GM20000 (cell line): ENCODE measurements at regions not wholly inside any gene's neighbourhood (a gene's known extent, or its start where the extent isn't known, plus 50 kb on each side); places are given as distances from the start of the nearest gene placed in this dataset.

Experiments used
- DNase-seq: peaks from one replicate; pipeline ENCODE4 v3.0.0; 2012; ENCODE audit warnings: low spot score
- TF ChIP-seq, protein P1 (sequence below): IDR thresholded peaks from 2 replicates; pipeline ENCODE4 v1.5.1; 2012; ENCODE audit warnings: mild to moderate bottlenecking, control low read depth; ENCODE audit errors: extremely low read depth, missing control alignments

DNA sequence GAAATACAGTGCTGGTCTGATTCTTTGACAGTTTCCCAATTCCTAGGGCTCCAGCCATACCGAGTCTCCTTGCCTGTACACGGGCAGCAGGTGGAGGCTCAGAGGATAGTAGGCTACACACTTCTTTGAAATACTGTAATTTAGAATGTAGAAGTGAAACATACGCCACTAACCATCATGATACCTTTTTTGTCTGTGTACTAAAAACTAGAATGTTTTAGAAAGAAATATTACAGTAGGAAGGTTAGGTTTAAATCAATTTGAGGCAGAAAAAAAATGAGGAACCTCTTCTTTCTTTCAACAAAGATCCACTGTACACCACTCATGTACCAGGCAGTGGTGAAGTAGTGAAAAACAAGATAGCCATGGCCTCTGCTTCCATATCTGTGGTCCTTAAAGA is 354.7 kb downstream of the MCTP2 start:
- no peak for DNase-seq
- TF ChIP-seq, protein P1, sequence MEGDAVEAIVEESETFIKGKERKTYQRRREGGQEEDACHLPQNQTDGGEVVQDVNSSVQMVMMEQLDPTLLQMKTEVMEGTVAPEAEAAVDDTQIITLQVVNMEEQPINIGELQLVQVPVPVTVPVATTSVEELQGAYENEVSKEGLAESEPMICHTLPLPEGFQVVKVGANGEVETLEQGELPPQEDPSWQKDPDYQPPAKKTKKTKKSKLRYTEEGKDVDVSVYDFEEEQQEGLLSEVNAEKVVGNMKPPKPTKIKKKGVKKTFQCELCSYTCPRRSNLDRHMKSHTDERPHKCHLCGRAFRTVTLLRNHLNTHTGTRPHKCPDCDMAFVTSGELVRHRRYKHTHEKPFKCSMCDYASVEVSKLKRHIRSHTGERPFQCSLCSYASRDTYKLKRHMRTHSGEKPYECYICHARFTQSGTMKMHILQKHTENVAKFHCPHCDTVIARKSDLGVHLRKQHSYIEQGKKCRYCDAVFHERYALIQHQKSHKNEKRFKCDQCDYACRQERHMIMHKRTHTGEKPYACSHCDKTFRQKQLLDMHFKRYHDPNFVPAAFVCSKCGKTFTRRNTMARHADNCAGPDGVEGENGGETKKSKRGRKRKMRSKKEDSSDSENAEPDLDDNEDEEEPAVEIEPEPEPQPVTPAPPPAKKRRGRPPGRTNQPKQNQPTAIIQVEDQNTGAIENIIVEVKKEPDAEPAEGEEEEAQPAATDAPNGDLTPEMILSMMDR = no peak

- DNase-seq = no peak
- TF ChIP-seq, protein P1 = no peak
These were observed 355.8 kb downstream of the MCTP2 start for GRCh38 chr15:94587113-94587512.

GRCh38 chr15:94588993-94589392 is 357.6 kb downstream of the MCTP2 start:
- TF ChIP-seq, protein P1 = no peak
- DNase-seq = no peak

DNA sequence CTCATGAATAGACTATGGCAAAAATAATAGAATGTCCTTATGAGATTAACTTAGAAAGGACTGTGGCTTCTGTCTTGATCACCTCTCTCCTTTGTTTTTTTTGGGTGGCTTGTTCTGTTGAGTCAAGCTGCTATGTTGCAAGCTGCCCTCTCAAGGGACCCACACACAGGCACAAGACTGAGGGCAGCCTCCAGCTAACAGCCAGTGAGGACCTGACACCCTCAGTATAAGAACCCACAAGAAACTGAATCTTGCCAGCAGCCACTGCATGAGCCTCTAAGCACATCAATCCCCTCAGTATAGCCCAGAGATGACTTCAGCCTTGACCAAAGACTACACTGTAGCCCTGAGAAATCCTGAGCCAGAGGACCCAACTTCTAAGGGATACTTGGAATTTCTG is 361.1 kb downstream of the MCTP2 start:
- TF ChIP-seq, protein P1 = no peak
- DNase-seq = no peak

- TF ChIP-seq, protein P1 = no peak
- DNase-seq = no peak
These were observed 365.3 kb downstream of the MCTP2 start for GRCh38 chr15:94596707-94597106.

GRCh38 chr15:94600505-94600904 is 369.1 kb downstream of the MCTP2 start:
- DNase-seq = no peak
- TF ChIP-seq, protein P1 = no peak

DNA sequence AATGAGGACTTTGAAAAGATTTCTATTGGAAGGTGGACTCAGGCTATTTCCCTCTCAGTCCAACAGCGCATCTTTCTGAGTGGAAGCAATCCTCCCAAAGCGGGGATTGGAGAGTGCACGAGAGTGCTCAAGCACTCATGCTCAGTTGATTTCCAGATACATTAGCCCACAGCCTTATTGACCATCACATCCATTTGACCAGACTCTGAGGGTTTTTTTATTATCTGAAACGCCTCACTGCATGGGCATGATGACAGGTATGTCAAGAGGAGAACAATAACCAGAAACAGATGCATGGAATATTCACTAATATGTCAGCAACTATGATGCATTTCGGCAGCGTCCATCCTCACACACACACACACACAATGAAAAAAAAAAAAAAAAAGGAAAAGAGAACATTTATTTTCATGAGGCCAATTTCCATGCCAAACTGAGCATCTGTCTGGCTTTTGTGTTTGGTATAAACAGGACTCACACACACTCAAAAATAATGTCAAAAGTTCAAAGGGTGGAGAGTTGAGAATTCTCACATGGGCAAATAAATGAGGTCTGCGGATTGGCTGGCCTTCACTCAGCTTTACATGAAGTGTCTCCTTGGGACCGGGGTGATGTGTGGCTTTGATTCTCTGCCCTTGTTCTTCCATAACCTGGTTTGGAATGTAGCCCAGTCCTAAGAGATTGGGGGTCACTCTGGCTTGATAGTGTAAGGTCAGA is 371.6 kb downstream of the MCTP2 start:
- DNase-seq = no peak
- TF ChIP-seq, protein P1 = no peak
